ENCODE measurements at regions not wholly inside any gene's neighbourhood (a gene's known extent, or its start where the extent isn't known, plus 50 kb on each side); places are given as distances from the start of the nearest gene placed in this dataset.

DNA sequence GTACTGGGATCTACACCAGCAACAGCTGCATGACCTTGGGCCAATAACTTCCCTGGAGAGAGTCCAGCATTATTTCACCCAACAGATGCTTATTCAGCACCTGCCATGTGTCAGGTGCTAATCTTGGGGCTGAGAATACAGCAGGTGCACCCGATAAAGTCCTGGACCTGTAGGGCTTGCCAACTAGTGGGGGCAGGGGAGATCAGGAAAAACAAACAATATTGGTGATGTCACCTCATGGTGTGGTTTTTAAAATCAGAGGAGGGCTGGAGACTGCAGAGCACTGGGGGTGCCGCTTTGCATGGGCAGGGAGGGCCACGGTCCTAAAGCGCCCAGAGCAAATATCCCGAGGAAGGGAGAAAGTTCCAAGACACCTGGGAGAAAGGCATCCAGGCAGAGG lies 218.8 kb downstream of the C16orf95 start:
- TF ChIP-seq, protein P1, sequence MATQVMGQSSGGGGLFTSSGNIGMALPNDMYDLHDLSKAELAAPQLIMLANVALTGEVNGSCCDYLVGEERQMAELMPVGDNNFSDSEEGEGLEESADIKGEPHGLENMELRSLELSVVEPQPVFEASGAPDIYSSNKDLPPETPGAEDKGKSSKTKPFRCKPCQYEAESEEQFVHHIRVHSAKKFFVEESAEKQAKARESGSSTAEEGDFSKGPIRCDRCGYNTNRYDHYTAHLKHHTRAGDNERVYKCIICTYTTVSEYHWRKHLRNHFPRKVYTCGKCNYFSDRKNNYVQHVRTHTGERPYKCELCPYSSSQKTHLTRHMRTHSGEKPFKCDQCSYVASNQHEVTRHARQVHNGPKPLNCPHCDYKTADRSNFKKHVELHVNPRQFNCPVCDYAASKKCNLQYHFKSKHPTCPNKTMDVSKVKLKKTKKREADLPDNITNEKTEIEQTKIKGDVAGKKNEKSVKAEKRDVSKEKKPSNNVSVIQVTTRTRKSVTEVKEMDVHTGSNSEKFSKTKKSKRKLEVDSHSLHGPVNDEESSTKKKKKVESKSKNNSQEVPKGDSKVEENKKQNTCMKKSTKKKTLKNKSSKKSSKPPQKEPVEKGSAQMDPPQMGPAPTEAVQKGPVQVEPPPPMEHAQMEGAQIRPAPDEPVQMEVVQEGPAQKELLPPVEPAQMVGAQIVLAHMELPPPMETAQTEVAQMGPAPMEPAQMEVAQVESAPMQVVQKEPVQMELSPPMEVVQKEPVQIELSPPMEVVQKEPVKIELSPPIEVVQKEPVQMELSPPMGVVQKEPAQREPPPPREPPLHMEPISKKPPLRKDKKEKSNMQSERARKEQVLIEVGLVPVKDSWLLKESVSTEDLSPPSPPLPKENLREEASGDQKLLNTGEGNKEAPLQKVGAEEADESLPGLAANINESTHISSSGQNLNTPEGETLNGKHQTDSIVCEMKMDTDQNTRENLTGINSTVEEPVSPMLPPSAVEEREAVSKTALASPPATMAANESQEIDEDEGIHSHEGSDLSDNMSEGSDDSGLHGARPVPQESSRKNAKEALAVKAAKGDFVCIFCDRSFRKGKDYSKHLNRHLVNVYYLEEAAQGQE (IDR thresholded peaks at IDR 0.05; ENCODE audit: insufficient read depth in 1 of 2, low read depth in 2 of 2, low read length in 2 of 2): no peak
- no peak for TF ChIP-seq FOXP2 (optimal IDR thresholded peaks at IDR 0.05; ENCODE audit: borderline replicate concordance, extremely low read depth, extremely low read length, insufficient read depth)
- no peak for TF ChIP-seq SIN3A (IDR thresholded peaks at IDR 0.05; ENCODE audit: borderline replicate concordance, insufficient read depth, low read length)
- TF ChIP-seq TAF1 (IDR thresholded peaks at IDR 0.05; ENCODE audit: borderline replicate concordance, insufficient read depth, low read length): no peak
- no peak for TF ChIP-seq POLR2AphosphoS5 (IDR thresholded peaks at IDR 0.05; ENCODE audit: low read depth, low read length)

DNA sequence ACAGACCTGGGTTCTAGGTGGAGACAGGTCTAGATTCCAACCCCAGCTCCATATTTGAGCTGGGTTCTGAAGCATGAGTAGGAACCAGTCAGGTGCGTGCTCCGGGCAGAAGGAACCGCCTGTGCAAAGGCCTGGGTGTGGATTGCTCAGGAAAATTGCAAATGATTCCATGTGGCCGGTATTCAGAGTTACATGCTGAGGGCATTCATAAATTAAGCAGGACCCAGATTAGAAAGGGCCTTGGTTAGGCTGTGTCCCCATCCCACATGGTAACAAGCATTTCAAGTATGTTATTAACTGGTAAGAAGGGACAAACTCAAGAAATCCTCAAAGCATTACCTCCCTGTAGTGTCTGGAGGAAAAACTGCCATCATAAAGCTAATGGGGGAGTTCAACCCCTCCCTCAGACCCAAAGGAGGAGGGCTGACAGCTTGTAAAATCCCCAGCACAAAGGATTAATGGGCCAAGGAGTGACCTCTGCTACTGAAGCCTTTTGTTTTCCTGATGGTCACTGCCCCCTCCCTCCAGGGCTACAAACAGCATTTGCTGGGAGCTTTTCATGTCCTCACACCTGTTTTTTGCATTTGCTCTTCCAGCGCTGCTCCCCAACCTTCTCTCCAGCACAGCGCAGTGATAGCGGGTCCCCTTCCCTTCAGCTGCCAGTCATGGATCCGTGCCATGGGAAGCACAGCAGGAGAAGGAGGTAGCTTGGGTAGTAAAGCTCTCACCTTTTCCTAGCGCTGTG lies 218.0 kb downstream of the C16orf95 start:
- TF ChIP-seq TAF1 (IDR thresholded peaks at IDR 0.05; ENCODE audit: borderline replicate concordance, insufficient read depth, low read length): no peak
- TF ChIP-seq, protein P1 (IDR thresholded peaks at IDR 0.05; ENCODE audit: insufficient read depth in 1 of 2, low read depth in 2 of 2, low read length in 2 of 2): no peak
- TF ChIP-seq POLR2AphosphoS5 (IDR thresholded peaks at IDR 0.05; ENCODE audit: low read depth, low read length): no peak
- TF ChIP-seq FOXP2 (optimal IDR thresholded peaks at IDR 0.05; ENCODE audit: borderline replicate concordance, extremely low read depth, extremely low read length, insufficient read depth): no peak
- no peak for TF ChIP-seq SIN3A (IDR thresholded peaks at IDR 0.05; ENCODE audit: borderline replicate concordance, insufficient read depth, low read length)

DNA sequence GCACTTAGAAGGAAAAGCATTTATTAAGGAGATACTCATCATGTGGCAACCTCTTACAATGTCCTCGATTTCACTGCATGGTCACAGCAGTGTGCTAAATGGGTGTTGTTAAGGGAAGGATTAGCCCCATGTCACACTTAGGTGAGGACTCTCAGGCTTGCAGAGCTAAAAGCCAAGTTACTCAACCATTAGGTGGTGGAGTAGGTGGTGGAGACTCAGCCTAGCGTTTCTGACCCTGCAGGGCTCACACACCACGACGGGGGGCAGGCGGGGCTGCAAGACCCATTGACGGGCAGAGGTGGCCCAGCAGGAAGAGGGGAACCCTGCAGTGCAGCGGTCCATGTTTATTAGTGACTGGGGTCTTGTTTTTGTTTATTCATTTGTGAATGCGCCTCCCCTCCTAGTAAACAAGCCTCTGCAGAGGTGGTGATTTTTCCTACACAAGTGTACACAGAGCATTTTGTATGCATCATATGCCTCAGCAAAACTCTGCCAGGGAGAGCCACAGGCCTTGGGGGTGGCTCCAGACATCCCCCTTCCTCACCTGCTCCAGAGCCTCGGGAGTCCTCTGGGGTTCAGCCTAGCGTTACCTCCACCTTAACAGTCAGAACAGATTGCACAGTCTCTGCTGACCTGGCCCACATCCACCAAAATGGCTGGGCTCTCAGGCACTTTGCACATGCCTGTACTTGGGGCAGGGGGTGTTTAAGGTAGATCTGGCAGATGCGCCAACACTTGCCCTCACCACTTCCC lies 216.7 kb downstream of the C16orf95 start:
- TF ChIP-seq, protein P1 (IDR thresholded peaks at IDR 0.05; ENCODE audit: insufficient read depth in 1 of 2, low read depth in 2 of 2, low read length in 2 of 2): no peak
- TF ChIP-seq POLR2AphosphoS5 (IDR thresholded peaks at IDR 0.05; ENCODE audit: low read depth, low read length) (no peak), SIN3A (IDR thresholded peaks at IDR 0.05; ENCODE audit: borderline replicate concordance, insufficient read depth, low read length) (no peak), TAF1 (IDR thresholded peaks at IDR 0.05; ENCODE audit: borderline replicate concordance, insufficient read depth, low read length) (no peak), FOXP2 (optimal IDR thresholded peaks at IDR 0.05; ENCODE audit: borderline replicate concordance, extremely low read depth, extremely low read length, insufficient read depth) (no peak)

DNA sequence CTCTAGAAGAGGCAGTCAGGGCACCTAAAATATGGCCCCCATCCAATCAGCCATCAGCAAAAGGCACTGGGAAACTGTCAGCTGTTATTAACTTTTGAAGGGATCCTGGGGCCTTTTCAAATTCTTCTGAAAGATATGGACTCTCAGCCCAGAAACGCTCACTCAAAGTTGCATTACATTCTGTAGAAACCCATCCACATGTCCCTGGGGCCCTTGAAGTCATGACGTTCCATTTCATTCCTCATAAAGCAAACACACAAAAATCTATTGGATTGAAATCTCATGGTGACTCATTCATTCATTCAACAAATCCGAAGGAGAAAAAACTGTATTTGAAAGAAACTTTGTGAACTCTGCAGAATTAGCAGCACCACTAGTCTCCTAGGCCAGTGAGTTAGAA lies 215.3 kb downstream of the C16orf95 start:
- no peak for TF ChIP-seq SIN3A (IDR thresholded peaks at IDR 0.05; ENCODE audit: borderline replicate concordance, insufficient read depth, low read length)
- TF ChIP-seq FOXP2 (optimal IDR thresholded peaks at IDR 0.05; ENCODE audit: borderline replicate concordance, extremely low read depth, extremely low read length, insufficient read depth): no peak
- no peak for TF ChIP-seq TAF1 (IDR thresholded peaks at IDR 0.05; ENCODE audit: borderline replicate concordance, insufficient read depth, low read length)
- no peak for TF ChIP-seq POLR2AphosphoS5 (IDR thresholded peaks at IDR 0.05; ENCODE audit: low read depth, low read length)

DNA sequence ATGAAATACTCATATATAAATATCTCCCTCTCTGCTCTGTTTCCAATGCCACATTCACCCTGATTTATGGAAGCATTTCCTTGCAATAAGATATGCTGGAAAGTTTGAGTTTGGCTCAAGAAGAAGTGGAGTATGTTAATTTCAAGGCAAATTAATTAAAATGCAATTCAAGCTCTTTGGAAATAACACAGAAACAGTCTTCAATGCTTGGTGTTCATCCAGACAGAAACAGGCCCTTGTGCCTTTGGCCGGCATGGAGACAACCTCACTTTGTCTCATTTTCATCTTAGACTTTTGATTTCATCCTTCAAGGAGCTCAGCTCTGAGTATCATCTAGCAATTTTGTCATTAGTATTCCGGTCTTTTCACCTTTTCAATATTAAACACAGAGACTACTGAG lies 210.0 kb downstream of the C16orf95 start:
- TF ChIP-seq POLR2AphosphoS5 (IDR thresholded peaks at IDR 0.05; ENCODE audit: low read depth, low read length): no peak
- no peak for TF ChIP-seq FOXP2 (optimal IDR thresholded peaks at IDR 0.05; ENCODE audit: borderline replicate concordance, extremely low read depth, extremely low read length, insufficient read depth)
- TF ChIP-seq SIN3A (IDR thresholded peaks at IDR 0.05; ENCODE audit: borderline replicate concordance, insufficient read depth, low read length): no peak
- TF ChIP-seq, protein P1 (IDR thresholded peaks at IDR 0.05; ENCODE audit: insufficient read depth in 1 of 2, low read depth in 2 of 2, low read length in 2 of 2): no peak
- no peak for TF ChIP-seq TAF1 (IDR thresholded peaks at IDR 0.05; ENCODE audit: borderline replicate concordance, insufficient read depth, low read length)
